ENCODE measurements at regions not wholly inside any gene's neighbourhood (a gene's known extent, or its start where the extent isn't known, plus 50 kb on each side); places are given as distances from the start of the nearest gene placed in this dataset.

DNA sequence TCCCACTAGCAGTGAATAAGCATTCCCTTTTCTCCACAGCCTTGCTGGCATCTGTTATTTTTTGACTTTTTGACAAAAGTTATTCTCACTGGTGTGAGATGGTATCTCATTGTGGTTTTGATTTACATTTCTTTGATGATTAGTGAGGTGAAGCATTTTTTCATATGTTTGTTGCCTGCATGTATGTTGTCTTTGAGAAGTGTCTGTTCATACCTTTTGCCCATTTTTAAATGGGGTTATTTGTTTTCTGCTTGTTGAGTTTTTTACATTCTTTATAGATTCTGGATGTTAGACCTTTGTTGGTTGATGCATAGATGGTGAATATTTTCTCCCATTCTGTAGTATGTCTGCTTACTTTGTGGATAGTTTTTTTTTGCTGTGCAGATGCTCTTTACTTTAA lies 171.7 kb downstream of the SREK1 start:
- H3K27ac ChIP-seq, result no peak overlapping the region
- TF ChIP-seq, protein P1, sequence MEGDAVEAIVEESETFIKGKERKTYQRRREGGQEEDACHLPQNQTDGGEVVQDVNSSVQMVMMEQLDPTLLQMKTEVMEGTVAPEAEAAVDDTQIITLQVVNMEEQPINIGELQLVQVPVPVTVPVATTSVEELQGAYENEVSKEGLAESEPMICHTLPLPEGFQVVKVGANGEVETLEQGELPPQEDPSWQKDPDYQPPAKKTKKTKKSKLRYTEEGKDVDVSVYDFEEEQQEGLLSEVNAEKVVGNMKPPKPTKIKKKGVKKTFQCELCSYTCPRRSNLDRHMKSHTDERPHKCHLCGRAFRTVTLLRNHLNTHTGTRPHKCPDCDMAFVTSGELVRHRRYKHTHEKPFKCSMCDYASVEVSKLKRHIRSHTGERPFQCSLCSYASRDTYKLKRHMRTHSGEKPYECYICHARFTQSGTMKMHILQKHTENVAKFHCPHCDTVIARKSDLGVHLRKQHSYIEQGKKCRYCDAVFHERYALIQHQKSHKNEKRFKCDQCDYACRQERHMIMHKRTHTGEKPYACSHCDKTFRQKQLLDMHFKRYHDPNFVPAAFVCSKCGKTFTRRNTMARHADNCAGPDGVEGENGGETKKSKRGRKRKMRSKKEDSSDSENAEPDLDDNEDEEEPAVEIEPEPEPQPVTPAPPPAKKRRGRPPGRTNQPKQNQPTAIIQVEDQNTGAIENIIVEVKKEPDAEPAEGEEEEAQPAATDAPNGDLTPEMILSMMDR (conservative IDR thresholded peaks at IDR 0.05; ENCODE audit: low read depth), result no peak
- no peak for DNase-seq (ENCODE audit: low spot score)
- POLR2A ChIA-PET (ENCODE audit: low non-redundant PET), result no interaction called here
- CTCF ChIA-PET, result interaction anchor here (1.1 kb wide), 1 partner anchor 8 kb away, joined by 3 read pairs; no protein-coding TSS in a partner anchor

- POLR2A ChIA-PET (ENCODE audit: low non-redundant PET), result no interaction called here
- H3K27ac ChIP-seq, result no peak overlapping the region
- TF ChIP-seq, protein P1 (conservative IDR thresholded peaks at IDR 0.05; ENCODE audit: low read depth), result no peak
- CTCF ChIA-PET, result interaction anchor here (0.8 to 1.6 kb wide), 3 partner anchors 13 to 93 kb away, joined by 3 to 7 read pairs (median 3); no protein-coding TSS in a partner anchor
- DNase-seq (ENCODE audit: low spot score), result no peak
These were observed 178.9 kb downstream of the SREK1 start for GRCh38 chr5:66322786-66323528.

DNA sequence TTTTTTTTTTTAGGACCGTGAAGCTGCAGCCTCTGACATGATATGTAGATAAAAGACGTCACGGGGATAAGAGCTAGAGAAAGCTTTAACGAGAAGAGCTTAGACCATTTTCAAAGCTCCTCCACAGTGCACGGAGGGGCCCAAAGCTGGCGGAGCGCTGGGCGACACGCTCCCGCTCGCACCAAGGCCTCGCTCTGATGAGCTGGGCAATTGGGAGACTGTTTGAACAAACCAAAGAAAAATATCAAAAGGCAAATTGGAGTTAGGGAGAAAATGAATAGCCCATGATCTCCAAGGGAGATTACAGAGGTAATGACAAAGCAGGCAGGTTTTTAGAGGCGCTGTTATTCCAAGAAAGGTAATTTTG lies 179.4 kb downstream of the SREK1 start:
- ChIA-PET POLR2A (ENCODE audit: low non-redundant PET) (no interaction called here), CTCF (interaction anchor here (0.8 to 1.6 kb wide), 3 partner anchors 14 to 92 kb away, joined by 3 to 7 read pairs (median 3); no protein-coding TSS in a partner anchor)
- no peak overlapping the region for H3K27ac ChIP-seq
- TF ChIP-seq, protein P1 (conservative IDR thresholded peaks at IDR 0.05; ENCODE audit: low read depth), result no peak
- no peak for DNase-seq (ENCODE audit: low spot score)

GRCh38 chr5:66324357-66324756 lies 180.3 kb downstream of the SREK1 start:
- CTCF ChIA-PET, result interaction anchor here (0.5 to 1.1 kb wide), 5 partner anchors 15 to 455 kb away, joined by 3 to 6 read pairs (median 3); no protein-coding TSS in a partner anchor
- DNase-seq (ENCODE audit: low spot score), result no peak
- H3K27ac ChIP-seq, result no peak overlapping the region
- POLR2A ChIA-PET (ENCODE audit: low non-redundant PET), result interaction anchor here (0.6 kb wide), 1 partner anchor 277 kb away, joined by 3 read pairs; no protein-coding TSS in a partner anchor
- TF ChIP-seq, protein P1 (conservative IDR thresholded peaks at IDR 0.05; ENCODE audit: low read depth), result no peak

DNA sequence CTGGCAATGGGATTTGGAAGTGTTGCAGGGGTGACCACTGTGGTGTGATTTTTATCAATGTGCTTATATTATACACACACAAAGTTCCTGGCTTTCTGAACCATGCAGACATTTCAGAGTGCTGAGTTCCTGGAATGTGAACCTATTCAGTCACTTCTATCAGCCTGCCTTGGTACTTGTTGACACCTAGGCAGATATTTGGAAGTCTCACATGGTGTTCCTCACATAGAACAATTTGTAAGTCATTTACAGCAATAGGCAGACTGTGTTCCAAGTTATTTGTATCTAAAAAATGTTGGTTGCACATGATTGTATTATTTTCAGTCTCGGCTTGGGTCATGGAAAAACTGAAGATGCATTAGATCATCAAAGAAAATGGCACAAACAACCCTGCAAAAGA lies 182.2 kb downstream of the SREK1 start:
- no peak overlapping the region for H3K27ac ChIP-seq
- TF ChIP-seq, protein P1 (conservative IDR thresholded peaks at IDR 0.05; ENCODE audit: low read depth), result no peak
- POLR2A ChIA-PET (ENCODE audit: low non-redundant PET), result no interaction called here
- DNase-seq (ENCODE audit: low spot score), result no peak
- CTCF ChIA-PET, result interaction anchor here (1.2 kb wide), 1 partner anchor 20 kb away, joined by 4 read pairs; no protein-coding TSS in a partner anchor

DNA sequence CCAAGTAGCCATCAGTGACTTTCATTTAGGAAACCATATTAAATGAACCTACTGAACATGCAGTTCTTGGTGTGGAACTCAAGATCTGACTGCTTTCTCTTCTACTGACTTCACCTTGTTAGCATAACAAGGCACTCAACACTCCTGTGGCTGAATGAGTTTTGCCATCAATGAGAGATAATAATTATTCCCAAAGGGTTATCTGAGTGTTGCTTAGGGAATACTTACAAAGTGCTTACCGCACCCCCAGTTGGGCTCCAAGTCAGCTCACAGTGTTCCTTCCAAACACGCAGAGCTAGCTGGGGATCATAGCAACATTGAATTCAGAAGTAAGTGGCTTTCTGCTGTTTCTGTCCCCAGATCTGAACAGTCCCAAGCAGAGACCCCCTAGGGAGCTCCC lies 182.9 kb downstream of the SREK1 start:
- CTCF ChIA-PET, result no interaction called here
- TF ChIP-seq, protein P1 (conservative IDR thresholded peaks at IDR 0.05; ENCODE audit: low read depth), result no peak
- DNase-seq (ENCODE audit: low spot score), result no peak
- no peak overlapping the region for H3K27ac ChIP-seq
- POLR2A ChIA-PET (ENCODE audit: low non-redundant PET), result no interaction called here

Data from RWPE1 (cell line).